OCI-LY1 (cell line): ENCODE measurements at regions not wholly inside any gene's neighbourhood (a gene's known extent, or its start where the extent isn't known, plus 50 kb on each side); places are given as distances from the start of the nearest gene placed in this dataset.

Experiments
- H2AFZ ChIP-seq: fragments of 200-600 bp; sonication (generic), shearing (Covaris generic); 2 replicates; pipeline ENCODE4 v1.6.0; 2014; ENCODE audit warnings: antibody characterized with exemption, mild to moderate bottlenecking, low read length
- H3F3A ChIP-seq: fragments of 200-600 bp; sonication (generic), shearing (Covaris generic); 2 replicates; pipeline ENCODE4 v1.6.0; 2014; ENCODE audit warnings: mild to moderate bottlenecking, antibody characterized with exemption, low read length, moderate library complexity; ENCODE audit not compliant: insufficient read depth
- H3K27ac ChIP-seq: fragments of 200-600 bp; sonication (generic); 2 replicates; pipeline ENCODE4 v1.5.1; 2014; ENCODE audit warnings: low read length, mixed run types, mild to moderate bottlenecking, low read depth; ENCODE audit not compliant: poor library complexity, severe bottlenecking
- H3K27me3 ChIP-seq: fragments of 200-600 bp; sonication (generic); 2 replicates; pipeline ENCODE4 v1.6.0; 2014; ENCODE audit warnings: antibody characterized with exemption, mild to moderate bottlenecking, low read length, moderate library complexity; ENCODE audit not compliant: insufficient read depth
- H3K36me3 ChIP-seq: fragments of 200-600 bp; sonication (generic); 2 replicates; pipeline ENCODE4 v1.6.1; 2014; ENCODE audit warnings: mild to moderate bottlenecking, antibody characterized with exemption, low read length, moderate library complexity, mixed read lengths; ENCODE audit not compliant: insufficient read depth
- H3K4me1 ChIP-seq: fragments of 200-600 bp; sonication (generic); 2 replicates; pipeline ENCODE4 v1.5.1; 2014; ENCODE audit warnings: mild to moderate bottlenecking, low read length, moderate library complexity; ENCODE audit not compliant: insufficient read depth, severe bottlenecking
- H3K4me2 ChIP-seq: fragments of 200-600 bp; sonication (generic), shearing (Covaris generic); 2 replicates; pipeline ENCODE4 v1.6.1; 2014; ENCODE audit warnings: low read length
- H3K4me3 ChIP-seq: fragments of 200-600 bp; sonication (generic); 2 replicates; pipeline ENCODE4 v1.5.1; 2014; ENCODE audit warnings: low read length, low read depth, mild to moderate bottlenecking, mixed read lengths; ENCODE audit not compliant: poor library complexity, severe bottlenecking
- H3K79me2 ChIP-seq: fragments of 200-600 bp; shearing (Covaris generic); 2 replicates; pipeline ENCODE4 v1.6.1; 2016; ENCODE audit warnings: mixed run types, low read length, mixed read lengths; ENCODE audit not compliant: insufficient read depth
- H3K9ac ChIP-seq: fragments of 200-600 bp; sonication (generic), shearing (Covaris generic); 2 replicates; pipeline ENCODE4 v1.6.1; 2014; ENCODE audit warnings: mild to moderate bottlenecking, low read length, mixed read lengths
- H3K9me2 ChIP-seq: fragments of 200-600 bp; sonication (generic), shearing (Covaris generic); 2 replicates; pipeline ENCODE4 v1.6.1; 2014; ENCODE audit warnings: low read depth, mild to moderate bottlenecking, low read length, mixed read lengths
- H3K9me3 ChIP-seq: fragments of 200-600 bp; shearing (Covaris generic); 2 replicates; pipeline ENCODE4 v1.6.1; 2014; ENCODE audit warnings: low read length, mixed read lengths
- H4K20me1 ChIP-seq: fragments of 200-600 bp; sonication (generic), shearing (Covaris generic); 2 replicates; pipeline ENCODE4 v1.6.0; 2016; ENCODE audit warnings: mild to moderate bottlenecking, low read length; ENCODE audit not compliant: insufficient read depth
- CTCF ChIP-seq: fragments of 200-600 bp; sonication (generic), shearing (Covaris generic); IDR thresholded peaks from 2 replicates; pipeline ENCODE4 v1.5.1; 2017; ENCODE audit warnings: mild to moderate bottlenecking, antibody characterized with exemption, low read length, moderate library complexity, mixed read lengths
- EZH2 ChIP-seq: fragments of 200-600 bp; sonication (generic), shearing (Covaris generic); IDR thresholded peaks from 2 replicates; pipeline ENCODE4 v1.8.0; 2017; ENCODE audit warnings: borderline replicate concordance, mixed run types, mild to moderate bottlenecking, antibody characterized with exemption, low read length, moderate library complexity, mixed read lengths

- Histone ChIP-seq H3K9me3 (no peaks in the 10 kb centered on the region), H3K4me3 (no peak overlapping the region), H3K79me2 (no peaks in the 10 kb centered on the region), H3K36me3 (no peaks in the 10 kb centered on the region), H3K4me1 (no peaks in the 10 kb centered on the region), H3K27me3 (no peaks in the 10 kb centered on the region), H3K4me2 (no peak overlapping the region), H3K27ac (no peak overlapping the region), H2AFZ (no peak overlapping the region), H3K9ac (no peak overlapping the region), H3F3A (no peaks in the 10 kb centered on the region), H4K20me1 (no peaks in the 10 kb centered on the region), H3K9me2 (no peaks in the 10 kb centered on the region)
- TF ChIP-seq EZH2 (no peak), CTCF (no peak)
These were observed 852.4 kb downstream of the SORCS1 start for GRCh38 chr10:106312087-106312486.

GRCh38 chr10:106311590-106311989 lies 852.9 kb downstream of the SORCS1 start:
- TF ChIP-seq EZH2 (no peak), CTCF (no peak)
- Histone ChIP-seq H3K4me1 (no peaks in the 10 kb centered on the region), H3F3A (no peaks in the 10 kb centered on the region), H3K79me2 (no peaks in the 10 kb centered on the region), H3K4me2 (no peak overlapping the region), H2AFZ (no peak overlapping the region), H3K27me3 (no peaks in the 10 kb centered on the region), H3K9me2 (no peaks in the 10 kb centered on the region), H3K27ac (no peak overlapping the region), H3K9ac (no peak overlapping the region), H3K4me3 (no peak overlapping the region), H3K36me3 (no peaks in the 10 kb centered on the region), H4K20me1 (no peaks in the 10 kb centered on the region), H3K9me3 (no peaks in the 10 kb centered on the region)

- no peak for TF ChIP-seq EZH2
- TF ChIP-seq CTCF = no peak
- no peak overlapping the region for H3K4me2 ChIP-seq
These were observed 853.9 kb downstream of the SORCS1 start for GRCh38 chr10:106310596-106310995.

More at GRCh38 chr10:106310596-106310995, 853.9 kb downstream of the SORCS1 start:
- no peaks in the 10 kb centered on the region for H3K9me3 ChIP-seq
- H3K4me3 ChIP-seq = no peak overlapping the region
- H4K20me1 ChIP-seq = no peaks in the 10 kb centered on the region
- H3K36me3 ChIP-seq = no peaks in the 10 kb centered on the region
- no peaks in the 10 kb centered on the region for H3K27me3 ChIP-seq
- H3F3A ChIP-seq = no peaks in the 10 kb centered on the region
- H3K9ac ChIP-seq = no peak overlapping the region
- no peak overlapping the region for H2AFZ ChIP-seq
- no peaks in the 10 kb centered on the region for H3K79me2 ChIP-seq
- no peaks in the 10 kb centered on the region for H3K4me1 ChIP-seq
- H3K9me2 ChIP-seq = no peaks in the 10 kb centered on the region
- H3K27ac ChIP-seq = no peak overlapping the region
